Neural crest cell (in vitro differentiated cells): ENCODE measurements at regions not wholly inside any gene's neighbourhood (a gene's known extent, or its start where the extent isn't known, plus 50 kb on each side); places are given as distances from the start of the nearest gene placed in this dataset.
"Not testable (repeated sequence)": the region's sequence is repeated elsewhere in the genome, so short reads cannot be mapped to it uniquely, and the experiment has no call there.

Experiments used
- DNase-seq: peaks from one replicate; pipeline ENCODE4 v3.0.0; 2021; ENCODE audit warnings: low read depth, mixed read lengths, low spot score
- H3K27ac Mint-ChIP-seq: one replicate; pipeline ENCODE4 v1.8.0; 2021; ENCODE audit warnings: mild to moderate bottlenecking, mixed read lengths; ENCODE audit not compliant: unreplicated experiment
- H3K27me3 Mint-ChIP-seq: 2 replicates; pipeline ENCODE4 v1.8.0; 2021; ENCODE audit warnings: low read depth, mild to moderate bottlenecking, mixed read lengths
- H3K36me3 Mint-ChIP-seq: 2 replicates; pipeline ENCODE4 v1.8.0; 2021; ENCODE audit warnings: low read depth, mild to moderate bottlenecking, mixed read lengths
- H3K4me1 Mint-ChIP-seq: 2 replicates; pipeline ENCODE4 v1.8.0; 2021; ENCODE audit warnings: mixed read lengths
- H3K4me3 Mint-ChIP-seq: one replicate; pipeline ENCODE4 v1.8.0; 2021; ENCODE audit warnings: mild to moderate bottlenecking, mixed read lengths
- H3K9me3 Mint-ChIP-seq: 2 replicates; pipeline ENCODE4 v1.8.0; 2021; ENCODE audit warnings: mixed read lengths
- CTCF ChIP-seq: fragments of 200-600 bp; sonication (generic); conservative IDR thresholded peaks from 2 replicates; pipeline ENCODE4 v1.5.0; 2021; ENCODE audit warnings: antibody characterized with exemption, mild to moderate bottlenecking

DNA sequence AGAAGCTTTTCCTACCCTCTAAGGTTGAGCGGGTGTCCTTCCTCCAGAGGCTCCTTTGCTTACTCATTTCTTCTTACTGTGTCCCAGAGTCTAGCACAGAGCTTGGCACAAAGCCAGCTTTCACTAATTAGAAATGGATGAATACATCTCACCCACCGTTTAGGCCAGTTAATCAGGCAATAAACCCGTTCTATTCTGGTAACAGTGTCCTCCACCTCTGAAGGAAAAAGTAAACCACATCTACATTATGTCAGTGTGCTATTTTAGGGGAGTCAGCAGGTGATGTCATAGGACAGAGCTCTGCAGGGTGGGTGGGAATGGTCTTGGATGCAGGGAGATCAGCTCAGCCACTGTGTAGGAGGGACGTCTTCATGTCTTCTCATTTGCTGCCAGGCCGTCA lies 109.2 kb downstream of the OSTF1 start:
- H3K4me3 Mint-ChIP-seq, result no peak overlapping the region

GRCh38 chr9:75198436-75198835 lies 110.1 kb downstream of the OSTF1 start:
- Mint-ChIP-seq H3K9me3 (no peaks in the 10 kb centered on the region), H3K4me3 (no peak overlapping the region), H3K36me3 (no peaks in the 10 kb centered on the region), H3K4me1 (no peaks in the 10 kb centered on the region), H3K27ac (no peak overlapping the region), H3K27me3 (peaks cover 17% of the 10 kb centered on the region)
- no peak for DNase-seq
- peak; percentile 34 for TF ChIP-seq CTCF

More for the DNA sequence above, 109.2 kb downstream of the OSTF1 start:
- DNase-seq, result no peak
- Mint-ChIP-seq H3K36me3 (no peaks in the 10 kb centered on the region), H3K27me3 (peaks cover 21% of the 10 kb centered on the region), H3K9me3 (no peaks in the 10 kb centered on the region), H3K27ac (peak overlapping the region; percentile 21), H3K4me1 (no peaks in the 10 kb centered on the region)
- TF ChIP-seq CTCF, result no peak

DNA sequence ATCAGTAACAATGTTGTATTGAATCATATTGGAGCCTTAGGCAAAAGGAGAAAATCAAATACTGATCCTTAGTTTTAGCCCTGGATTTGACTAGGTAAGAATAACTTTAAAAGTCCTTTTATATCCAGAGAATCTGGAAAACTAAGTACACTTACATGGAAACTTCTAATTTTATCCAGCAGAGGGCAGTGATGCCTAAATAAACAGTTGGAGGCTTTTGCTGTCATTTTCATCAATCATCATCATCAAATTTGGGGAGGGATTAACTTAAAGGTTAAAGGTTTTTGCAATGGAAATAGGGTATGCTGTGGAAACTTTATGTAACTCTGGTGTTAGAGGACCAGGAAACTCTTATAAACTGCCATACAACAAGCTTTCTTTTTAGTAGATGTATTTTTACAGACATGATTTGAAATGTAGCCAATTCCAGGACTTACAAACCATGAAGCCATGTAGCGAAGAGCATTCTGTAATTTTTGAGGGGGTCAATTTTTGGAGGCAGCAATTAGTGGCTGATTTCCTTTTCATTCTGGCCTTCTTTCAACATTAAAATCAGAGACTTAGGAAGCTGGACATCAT lies 112.7 kb downstream of the OSTF1 start:
- no peak overlapping the region for H3K27ac Mint-ChIP-seq
- H3K4me3 Mint-ChIP-seq, result no peak overlapping the region
- H3K9me3 Mint-ChIP-seq, result no peaks in the 10 kb centered on the region
- peak; percentile 82 for TF ChIP-seq CTCF
- peak; percentile 18 for DNase-seq
- H3K27me3 Mint-ChIP-seq, result peaks cover 4% of the 10 kb centered on the region
- H3K36me3 Mint-ChIP-seq, result no peaks in the 10 kb centered on the region
- H3K4me1 Mint-ChIP-seq, result no peaks in the 10 kb centered on the region

- Mint-ChIP-seq H3K27me3 (peaks cover 4% of the 10 kb centered on the region), H3K27ac (no peak overlapping the region), H3K4me1 (no peaks in the 10 kb centered on the region), H3K4me3 (no peak overlapping the region), H3K9me3 (no peaks in the 10 kb centered on the region), H3K36me3 (no peaks in the 10 kb centered on the region)
- DNase-seq, result no peak
- no peak for TF ChIP-seq CTCF
These were observed 113.3 kb downstream of the OSTF1 start for GRCh38 chr9:75201480-75202209.

DNA sequence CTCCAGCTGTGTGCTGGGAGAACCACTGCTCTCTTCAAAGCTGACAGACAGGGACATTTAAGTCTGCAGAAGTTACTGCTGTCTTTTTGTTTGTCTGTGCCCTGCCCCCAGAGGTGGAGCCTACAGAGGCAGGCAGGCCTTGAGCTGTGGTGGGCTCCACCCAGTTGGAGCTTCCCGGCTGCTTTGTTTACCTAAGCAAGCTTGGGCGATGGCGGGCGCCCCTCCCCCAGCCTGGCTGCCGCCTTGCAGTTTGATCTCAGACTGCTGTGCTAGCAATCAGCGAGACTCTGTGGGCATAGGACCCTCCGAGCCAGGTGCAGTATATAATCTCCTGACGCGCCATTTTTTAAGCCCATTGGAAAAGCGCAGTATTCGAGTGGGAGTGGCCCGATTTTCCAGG lies 119.7 kb downstream of the OSTF1 start:
- not testable (repeated sequence) for H3K27me3 Mint-ChIP-seq, H3K4me3 Mint-ChIP-seq, DNase-seq, H3K4me1 Mint-ChIP-seq, H3K27ac Mint-ChIP-seq, H3K36me3 Mint-ChIP-seq, H3K9me3 Mint-ChIP-seq

- no peaks in the 10 kb centered on the region for H3K4me1 Mint-ChIP-seq
These were observed 121.9 kb downstream of the OSTF1 start for GRCh38 chr9:75210215-75210614.

More at GRCh38 chr9:75210215-75210614, 121.9 kb downstream of the OSTF1 start:
- Mint-ChIP-seq H3K27ac (no peak overlapping the region), H3K4me3 (no peak overlapping the region), H3K27me3 (peaks cover 12% of the 10 kb centered on the region), H3K36me3 (no peaks in the 10 kb centered on the region), H3K9me3 (peaks cover 2% of the 10 kb centered on the region)
- DNase-seq, result no peak
- no peak for TF ChIP-seq CTCF
